HG02610 (cell line): ENCODE measurements at regions not wholly inside any gene's neighbourhood (a gene's known extent, or its start where the extent isn't known, plus 50 kb on each side); places are given as distances from the start of the nearest gene placed in this dataset.

Experiments
- ATAC-seq: cut with Tn5 transposase; IDR thresholded peaks from one replicate; pipeline ENCODE4 v1.9.1; 2021; ENCODE audit warnings: mild to moderate bottlenecking, moderate library complexity; ENCODE audit not compliant: unreplicated experiment

DNA sequence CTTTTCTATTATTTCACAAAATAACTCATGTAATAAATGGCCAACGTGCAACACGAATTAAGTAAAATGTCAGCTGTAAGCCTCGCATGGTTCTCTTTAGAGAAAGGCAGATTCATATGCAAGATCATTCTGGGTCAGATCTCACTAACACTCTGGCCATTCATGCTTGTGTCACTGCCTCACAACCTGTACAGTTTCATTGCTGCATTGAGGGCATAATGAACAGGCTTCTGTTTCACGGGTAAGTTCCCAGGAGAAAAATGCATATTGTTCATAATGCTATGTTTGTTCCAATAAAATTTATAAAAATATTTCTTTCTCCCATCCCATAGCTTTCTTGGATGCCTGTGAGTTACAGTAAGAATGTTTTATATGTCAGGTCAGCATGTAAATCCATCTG, 734.0 kb upstream of the ANKRD30A start:
- ATAC-seq: no peak

DNA sequence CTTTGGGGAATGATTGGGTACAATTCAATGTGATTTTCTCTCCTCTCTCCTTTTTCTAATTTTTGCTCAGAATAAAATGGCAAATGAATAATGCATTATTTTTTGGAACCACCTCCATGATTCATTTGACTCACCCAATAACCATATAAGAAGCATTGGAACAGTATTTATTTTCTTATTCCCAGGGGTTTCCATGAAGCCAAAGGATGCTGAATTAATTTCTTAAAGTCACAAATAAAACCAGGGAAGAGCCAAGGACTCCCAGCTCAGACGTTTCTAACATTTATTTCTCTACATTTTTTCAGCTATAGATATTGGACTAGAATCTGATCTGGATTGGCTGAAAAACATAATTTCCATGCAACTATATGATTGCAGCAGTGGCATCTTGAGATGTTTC, 735.2 kb upstream of the ANKRD30A start:
- ATAC-seq: no peak

DNA sequence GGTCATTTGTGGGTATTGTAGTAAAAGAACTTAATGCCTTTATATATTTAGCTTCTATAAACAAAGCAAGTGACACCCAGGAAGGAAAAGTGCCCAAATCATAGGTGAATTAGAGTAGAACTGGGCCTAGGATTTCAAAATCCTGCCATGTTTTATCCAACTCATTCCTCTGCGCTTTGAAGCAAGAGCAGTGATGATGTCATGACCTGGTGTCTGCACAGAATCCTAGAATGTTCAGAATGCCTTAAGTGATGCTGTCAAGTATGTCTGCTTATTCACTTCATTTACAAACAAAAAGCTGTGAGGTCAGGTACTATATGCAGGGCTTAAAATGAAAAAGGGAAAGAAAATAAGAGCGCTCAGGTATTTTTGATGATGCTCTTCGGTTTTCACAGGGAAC, 737.2 kb upstream of the ANKRD30A start:
- no peak for ATAC-seq

DNA sequence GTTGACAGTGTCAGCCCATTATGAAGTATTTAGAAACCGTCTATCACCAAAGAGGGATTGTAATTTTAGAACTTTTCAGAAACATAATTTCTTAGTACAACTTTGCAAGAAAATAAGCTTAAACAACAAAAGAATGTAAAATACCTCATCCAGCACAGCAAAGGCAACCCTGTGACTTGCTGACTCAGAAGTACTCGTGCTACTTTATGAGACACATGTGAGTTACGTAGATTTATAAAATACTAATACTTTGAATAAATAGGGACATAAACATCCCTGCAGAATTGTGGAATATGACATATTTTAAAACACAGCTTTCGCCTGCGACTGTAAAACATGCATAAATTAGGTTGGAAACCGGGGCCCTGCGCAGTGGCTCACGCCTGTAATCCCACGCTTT, 739.7 kb upstream of the ANKRD30A start:
- no peak for ATAC-seq

DNA sequence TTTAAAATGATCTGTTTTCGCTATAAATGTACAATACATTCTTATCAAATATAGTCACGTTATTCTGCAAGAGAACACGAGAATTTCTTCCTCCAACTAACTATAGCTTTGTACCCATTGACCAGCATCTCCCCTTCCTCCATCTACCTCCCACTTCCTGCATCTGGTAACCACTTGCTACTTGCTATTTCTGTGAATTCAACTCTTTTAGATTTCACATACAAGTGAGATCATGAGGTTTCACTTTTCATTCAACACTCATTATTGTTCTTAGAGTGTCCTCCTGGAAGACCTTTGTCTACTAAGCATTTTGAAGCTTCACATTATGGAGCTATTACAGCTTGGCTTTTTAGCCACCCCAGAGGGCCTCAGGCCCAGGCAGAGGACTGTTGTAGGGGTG, 741.3 kb upstream of the FZD8 start:
- no peak for ATAC-seq

DNA sequence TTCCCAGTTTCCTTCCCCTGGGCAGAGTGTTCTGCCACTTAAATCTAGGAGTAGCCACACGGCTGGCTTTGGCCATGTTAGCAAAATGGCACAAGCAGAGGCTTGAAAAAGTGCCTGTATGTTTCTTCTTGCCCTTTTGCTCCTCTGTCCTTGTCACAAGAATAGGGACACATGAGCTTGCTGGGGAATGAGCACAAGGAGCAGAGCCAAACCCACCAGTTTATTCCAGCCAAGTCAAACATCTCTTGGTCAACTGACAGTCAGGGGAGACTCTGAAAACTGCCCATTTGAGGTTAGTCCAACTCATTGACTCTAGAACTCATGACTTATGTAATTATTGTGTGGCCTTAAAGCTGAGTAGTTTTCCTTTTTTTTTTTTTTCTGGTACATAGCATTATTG, 739.7 kb upstream of the FZD8 start:
- ATAC-seq: no peak

DNA sequence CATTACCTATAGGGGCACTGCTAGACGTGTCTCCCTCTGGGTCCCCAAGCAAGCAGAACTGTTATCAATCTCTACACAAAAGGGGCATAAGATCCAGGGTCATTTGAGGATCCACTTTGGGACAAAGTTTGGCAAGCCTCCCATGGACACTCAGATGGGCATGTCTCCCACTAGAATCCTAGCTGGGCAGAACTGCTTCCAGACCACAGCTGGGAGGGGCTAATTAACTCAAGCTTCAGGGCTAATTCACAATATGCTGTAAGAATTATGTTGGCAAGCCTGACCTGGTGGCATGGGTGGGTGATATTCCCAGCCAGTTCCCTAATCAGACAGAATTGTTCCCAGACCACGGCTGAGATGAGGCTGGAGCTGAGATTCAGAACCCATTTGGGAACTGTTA, 738.4 kb upstream of the FZD8 start:
- no peak for ATAC-seq

DNA sequence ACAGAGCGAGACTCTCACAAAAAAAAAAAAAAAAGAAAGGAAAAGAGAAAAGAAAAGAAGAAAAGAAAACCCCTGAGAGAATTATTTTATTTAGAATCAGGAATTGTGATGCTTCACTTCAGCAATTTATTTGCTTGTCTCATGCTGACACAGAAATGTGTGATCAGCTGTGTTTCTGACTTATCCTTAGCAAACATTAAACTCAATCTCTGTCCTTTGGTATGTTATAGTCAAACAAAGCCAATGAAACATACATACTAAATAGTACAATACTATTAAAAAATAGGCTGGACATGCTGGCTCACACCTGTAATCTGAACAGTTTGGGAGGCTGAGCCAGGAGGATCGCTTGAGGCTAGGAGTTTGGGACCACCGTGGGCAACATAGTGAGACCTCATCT, 733.0 kb upstream of the FZD8 start:
- no peak for ATAC-seq

DNA sequence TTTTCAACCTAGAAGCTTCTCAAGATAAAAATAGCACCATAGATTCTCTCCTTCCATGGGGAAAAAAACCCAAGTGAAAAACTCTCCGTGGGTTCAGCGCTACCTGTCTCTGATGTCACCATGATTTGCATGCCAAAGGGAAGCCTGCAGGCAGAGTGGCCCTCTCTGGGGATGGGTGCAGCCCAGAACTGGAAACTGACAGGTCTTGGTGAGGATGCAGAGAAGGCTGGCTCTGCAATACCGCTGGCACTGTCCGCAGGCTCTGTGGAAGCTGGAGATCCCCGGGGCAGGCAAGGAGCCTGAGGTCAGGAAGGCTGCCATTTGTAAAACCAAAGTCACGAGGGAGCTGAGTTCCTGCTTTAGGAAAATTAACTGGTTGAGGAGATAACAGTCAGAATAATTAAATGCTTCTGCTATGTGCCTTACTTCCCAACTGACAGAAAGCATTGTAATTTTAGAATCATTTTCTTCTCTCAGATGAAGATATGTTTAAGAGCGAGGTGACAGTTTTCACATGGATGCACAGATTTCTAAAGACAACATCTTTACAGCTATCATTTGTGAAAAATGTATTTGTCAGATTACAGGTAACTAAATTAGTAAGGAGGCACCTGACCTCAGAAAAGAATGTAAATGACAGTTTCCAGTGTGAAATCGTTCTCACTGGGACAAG, 731.5 kb upstream of the FZD8 start:
- ATAC-seq: no peak

DNA sequence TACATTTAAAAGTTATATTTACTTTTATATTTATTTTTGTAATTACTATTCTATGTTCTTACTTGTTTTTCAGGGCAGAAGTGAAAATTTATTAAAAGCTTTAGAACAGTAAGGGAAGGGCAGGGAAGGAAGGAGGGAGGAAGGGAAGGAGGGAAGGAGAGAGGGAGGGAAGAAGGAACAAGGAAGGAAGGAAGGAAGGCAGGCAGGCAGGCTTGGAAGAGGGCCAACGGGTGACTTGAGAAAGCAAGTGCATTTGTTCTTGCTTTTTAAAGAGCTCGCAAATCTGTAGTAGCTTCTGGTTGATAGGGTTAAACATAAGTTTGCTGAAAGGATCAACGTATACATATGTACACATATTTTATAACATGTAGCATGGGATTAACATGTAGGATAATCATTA, 725.3 kb upstream of the FZD8 start:
- ATAC-seq: no peak

DNA sequence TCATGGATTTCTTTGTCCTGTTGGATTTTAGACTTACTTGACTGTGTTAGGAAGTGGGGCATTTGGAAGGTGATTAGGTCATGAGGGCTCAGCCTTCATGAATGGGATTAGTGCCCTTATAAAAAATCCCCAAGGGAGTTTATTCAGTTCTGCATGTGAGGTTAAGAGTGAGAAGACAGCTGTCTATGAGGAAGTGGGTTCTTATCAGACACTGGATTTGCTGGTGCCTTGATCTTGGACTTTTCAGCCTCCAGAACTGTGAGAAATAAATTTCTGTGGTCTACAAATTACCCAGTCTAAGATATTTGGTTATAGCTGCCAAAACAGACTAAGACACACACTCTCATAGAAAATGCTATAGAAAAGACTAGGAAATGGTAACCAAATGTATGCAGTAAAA, 724.7 kb upstream of the FZD8 start:
- no peak for ATAC-seq

DNA sequence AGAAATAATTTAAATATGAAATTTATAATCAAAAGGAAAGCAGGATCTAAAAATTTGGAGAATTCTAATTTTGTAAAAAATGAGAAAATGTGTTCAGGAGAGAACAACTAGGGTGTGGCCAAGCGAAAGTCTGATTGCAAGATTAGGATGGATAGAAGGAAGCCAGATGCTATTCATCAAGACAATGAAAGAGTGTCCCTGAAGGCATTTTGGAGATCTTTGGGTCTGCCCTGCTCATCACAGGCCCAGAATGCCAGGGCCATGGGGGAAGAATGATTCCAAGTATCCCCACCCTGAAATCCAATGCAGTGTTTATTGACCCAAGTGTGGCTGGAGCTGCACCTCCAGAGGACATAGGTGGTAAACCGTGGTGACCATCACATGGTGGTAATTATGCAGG, 724.0 kb upstream of the FZD8 start:
- no peak for ATAC-seq

DNA sequence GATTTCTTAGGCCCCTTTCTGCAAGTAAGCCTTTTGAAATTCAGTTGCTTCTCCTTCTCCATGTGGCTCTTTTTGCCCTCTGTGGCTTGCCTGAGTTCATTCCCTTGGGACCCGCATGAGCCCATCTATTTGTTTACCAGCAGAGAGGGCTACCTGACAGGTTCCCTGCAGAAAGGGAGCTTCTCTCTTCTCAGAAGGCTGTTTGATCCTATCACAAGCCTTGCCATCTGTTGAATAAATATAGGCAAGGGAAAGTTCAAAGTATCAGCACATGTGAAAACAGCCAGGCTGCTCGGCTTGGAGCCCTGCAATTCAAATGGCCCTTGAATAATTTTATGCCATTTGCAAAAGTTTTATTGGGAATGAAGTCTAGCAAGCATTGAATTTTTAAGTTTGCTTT, 720.2 kb upstream of the FZD8 start:
- no peak for ATAC-seq

DNA sequence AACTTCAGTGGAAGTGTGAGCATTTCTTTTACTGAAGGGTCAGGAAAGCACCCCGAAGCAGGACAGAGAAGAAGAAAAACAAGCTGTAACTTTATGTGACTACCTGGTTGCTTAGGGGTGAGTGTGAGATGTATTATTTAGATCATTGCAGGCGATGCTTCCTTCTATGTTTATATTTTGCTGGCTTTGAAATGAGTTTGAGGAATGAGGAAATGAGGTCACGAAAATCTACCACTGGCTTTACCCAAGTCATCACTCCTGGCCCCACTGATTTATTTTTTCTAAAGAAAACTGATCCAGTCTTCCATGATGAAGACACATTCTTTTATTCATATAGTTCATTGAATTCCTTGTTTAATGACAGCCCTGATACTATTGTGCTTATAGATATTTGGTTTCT, 716.6 kb upstream of the FZD8 start:
- no peak for ATAC-seq

DNA sequence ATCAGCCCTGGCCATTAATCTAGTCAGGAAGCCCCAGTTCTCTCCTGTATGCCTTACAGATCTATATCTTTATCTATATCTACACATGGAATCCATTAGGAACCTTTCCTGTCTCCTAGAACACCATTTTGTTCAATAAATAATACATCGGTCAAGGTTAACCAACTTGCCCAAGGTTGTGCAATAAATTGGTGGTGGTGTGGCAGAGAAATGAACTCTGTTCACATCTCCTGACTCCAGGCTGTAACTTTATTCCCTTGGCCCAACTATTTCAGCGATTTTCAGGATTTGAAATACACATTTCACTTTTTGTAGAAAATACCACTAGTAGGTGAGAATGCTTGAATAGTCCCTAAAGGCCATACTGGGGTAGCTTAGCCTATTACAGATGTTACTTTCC, 712.5 kb upstream of the FZD8 start:
- no peak for ATAC-seq

DNA sequence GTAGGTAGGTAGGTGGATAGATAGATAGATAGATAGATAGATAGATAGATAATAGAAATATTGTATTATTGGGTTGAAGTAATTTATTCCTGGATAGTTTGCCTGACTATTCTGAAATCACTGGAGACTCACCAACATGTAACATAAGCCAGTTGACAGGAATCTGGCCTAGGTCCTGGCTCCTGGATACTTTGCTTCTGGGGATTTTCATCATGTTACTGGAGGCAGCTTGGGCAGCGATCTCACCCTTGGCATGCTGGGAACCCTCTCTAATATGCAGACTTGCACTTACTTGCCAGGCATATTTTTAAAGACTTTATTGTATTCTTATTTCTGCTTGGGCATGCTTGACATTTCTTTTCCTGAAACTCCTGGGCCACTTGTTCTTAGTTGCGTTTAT, 709.1 kb upstream of the FZD8 start:
- no peak for ATAC-seq

DNA sequence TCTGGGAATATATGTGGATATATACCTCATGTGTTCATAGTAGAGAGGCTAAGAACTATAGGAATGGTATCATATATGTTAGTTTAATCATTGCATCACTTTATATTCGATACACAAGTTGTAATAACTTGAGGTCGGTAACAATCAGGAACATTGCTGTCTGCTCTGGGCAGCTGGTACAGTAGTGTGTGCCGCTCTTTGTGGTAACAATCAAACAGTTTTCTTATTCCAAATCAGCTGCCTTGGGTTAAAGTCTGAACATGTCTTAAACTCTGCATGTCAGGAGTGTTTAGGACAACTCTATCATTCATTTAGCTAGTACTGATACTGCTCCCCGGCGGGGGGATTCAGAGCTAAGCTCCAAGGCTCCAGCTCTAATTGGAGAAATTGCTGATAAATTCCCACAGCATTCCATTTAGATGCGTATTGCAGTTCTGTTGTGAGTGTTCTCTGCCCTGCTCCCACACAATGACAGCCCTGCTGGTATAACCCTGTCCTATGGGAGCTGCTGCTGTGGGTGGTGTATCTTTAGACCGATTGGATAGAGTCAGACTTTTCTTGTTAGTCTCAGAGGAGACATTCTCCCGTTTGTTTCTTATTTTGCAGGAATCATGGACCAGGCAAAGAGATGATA, 707.5 kb upstream of the FZD8 start:
- ATAC-seq: no peak

DNA sequence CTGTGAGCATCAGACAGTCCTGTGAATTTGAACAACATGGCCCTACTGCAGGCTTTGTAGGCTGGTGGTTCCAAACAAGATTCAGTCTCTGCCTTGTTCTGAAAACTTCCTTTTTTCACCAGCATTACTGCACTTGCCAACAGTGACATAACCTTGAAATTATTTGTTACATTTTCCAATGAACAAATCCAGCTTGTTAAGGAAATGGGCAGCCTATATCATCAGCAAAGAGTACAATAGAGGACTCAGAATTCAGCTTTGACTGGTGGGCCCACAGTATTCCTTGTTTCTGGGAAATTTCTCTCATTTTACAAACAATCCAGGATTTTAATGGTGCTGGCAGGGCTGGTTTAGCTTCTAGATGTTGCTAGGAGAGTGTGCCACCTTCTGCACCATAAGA, 703.7 kb upstream of the FZD8 start:
- no peak for ATAC-seq

DNA sequence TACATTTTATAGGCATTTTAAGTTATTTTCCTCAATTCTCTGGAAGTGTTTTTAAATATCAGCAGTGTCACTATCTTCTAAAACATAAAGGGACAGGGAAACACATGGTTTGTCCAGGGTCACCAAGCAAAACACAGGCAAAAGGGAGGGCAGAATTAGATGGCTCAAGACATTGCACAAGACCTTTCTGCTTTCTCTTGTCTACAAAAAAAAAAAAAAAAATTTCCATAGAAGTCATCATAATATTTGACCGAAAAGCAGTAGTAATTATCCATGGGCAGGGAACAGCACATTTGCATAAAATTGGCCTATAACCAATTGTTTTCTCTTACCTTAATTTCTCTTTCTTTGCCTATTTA, 703.1 kb upstream of the FZD8 start:
- no peak for ATAC-seq

DNA sequence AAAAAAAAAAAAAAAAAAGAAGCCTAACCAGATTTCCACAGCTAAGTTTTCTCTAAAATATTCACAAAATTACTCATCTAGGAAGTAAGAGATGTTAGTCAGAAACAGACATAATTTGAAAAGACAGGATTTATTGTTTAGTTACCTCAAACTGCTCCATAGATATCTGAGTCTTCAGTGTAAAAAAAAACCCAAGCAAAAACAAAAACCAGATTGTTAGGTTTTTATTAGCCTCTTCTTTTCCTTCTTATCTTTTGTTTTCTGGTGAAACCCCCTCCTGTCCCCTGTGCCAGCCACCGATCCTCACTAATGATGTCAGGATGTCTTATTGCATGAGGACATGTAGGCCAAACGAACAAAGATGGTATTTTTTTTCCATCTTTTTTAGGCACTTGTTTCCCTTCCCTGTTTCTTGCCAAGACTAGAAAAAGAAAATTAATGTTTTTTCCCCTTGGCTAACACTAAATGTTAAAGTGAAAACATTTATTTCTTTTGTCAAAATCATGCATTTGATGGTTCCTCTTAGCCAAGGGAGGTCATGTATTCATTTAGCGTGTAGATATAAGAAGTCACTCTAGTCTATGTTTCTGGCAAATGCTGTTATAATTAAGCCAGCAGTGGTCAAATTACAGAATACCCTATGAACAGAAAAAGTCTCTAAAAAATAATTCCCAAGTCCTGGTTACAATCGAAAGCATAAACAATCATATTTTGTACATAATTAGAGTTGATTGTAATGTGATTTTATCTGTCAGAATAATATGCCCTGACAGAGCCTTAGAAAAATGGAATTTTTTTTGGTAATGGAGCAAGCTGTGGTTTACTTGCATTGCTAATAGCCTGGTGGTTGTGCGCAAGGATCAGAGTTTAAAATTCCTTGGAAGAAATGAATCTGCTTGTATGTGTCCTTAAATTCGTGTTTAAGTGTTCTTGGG, 702.4 kb upstream of the FZD8 start:
- no peak for ATAC-seq

DNA sequence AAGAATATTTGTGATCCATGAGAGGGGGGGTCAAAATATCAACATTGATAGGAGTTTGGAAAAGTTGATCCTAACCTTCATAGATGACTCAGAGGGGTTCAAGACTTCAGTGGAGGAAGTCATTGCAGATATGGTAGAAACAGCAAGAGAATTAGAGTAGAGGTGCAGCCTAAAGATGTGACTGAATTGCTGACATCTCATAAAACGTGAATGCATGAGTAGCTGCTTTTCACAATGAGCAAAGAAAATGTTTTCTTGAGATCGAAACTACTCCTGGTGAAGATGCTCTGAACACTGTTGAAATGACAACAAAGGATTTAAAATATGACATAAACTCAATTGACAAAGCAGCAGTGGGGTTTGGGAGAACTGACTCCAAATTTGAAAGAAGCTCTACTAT, 700.7 kb upstream of the FZD8 start:
- no peak for ATAC-seq

DNA sequence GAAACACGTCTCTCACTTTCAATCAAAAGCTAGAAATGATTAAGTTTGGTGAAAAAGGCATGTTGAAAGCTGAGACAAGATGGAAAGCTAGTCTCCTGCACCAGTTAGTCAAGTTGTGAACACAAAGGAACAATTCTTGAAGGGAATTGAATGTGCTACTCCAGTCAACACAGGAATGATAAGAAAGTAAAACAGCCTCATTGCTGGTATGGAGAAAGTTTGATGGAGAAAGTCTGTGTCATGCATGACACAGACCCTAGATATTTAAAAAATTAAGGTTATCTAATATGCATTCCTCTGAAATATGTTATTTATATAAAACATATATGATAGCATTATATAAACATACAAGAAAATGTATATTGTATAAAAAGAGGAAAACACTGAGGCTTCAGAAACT, 699.4 kb upstream of the FZD8 start:
- no peak for ATAC-seq
